ENCODE measurements at regions not wholly inside any gene's neighbourhood (a gene's known extent, or its start where the extent isn't known, plus 50 kb on each side); places are given as distances from the start of the nearest gene placed in this dataset.

DNA sequence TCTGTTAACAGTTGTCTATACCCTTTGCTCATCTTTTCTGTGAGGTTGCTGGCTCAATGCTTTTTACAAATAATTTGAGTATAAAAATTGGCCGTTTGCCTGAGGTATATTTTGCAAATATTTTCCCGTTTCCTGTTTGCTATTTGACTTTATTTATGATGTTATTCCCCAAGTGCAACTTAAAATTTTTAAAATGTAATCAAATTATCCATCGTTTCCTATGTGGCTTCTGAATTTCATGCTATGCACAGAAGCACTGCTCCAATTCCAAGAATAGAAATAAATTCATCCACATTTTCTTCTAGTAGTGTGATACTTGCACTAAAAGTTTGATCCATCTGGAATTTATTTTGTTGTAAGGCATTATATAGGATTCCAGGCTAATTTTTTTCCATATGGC lies 123.6 kb downstream of the ZNF608 start:
- TF ChIP-seq YY1 (IDR thresholded peaks at IDR 0.05; ENCODE audit: low read depth, low read length) (no peak), POLR2AphosphoS5 (IDR thresholded peaks at IDR 0.05; ENCODE audit: low read depth, low read length) (no peak), EP300 (IDR thresholded peaks at IDR 0.05; ENCODE audit: borderline replicate concordance in 1 of 2, low read depth in 2 of 2, low read length in 2 of 2) (no peak)

Measured in H1 (cell line).